Skin of body (tissue), 1 donor: ENCODE measurements at regions not wholly inside any gene's neighbourhood (a gene's known extent, or its start where the extent isn't known, plus 50 kb on each side); places are given as distances from the start of the nearest gene placed in this dataset.
"Not testable (repeated sequence)": the region's sequence is repeated elsewhere in the genome, so short reads cannot be mapped to it uniquely, and the experiment has no call there.

Source experiments
- DNase-seq: peaks from one replicate; lab custom pipeline; 2025; lab: John Stamatoyannopoulos, UW

DNA sequence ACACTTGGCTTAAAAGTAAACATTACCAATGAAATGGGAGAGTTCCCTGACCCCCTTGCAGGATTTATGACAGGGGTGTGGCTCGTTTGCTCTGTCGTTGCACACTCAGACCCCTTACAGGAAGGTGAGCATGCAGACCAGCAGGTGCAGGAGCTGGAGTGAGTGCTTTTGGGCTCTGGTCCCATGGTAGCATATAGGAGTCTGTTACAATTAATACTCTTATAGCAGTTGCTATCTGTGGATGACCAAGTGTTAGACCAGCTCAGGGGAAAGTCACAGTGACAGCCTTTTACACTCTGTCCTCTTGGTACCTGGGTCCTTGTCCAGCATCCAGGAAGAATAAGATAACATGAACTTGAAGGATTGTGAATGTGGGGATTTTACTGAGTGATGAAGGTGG lies 1177.5 kb downstream of the NSUN3 start:
- no peak for DNase-seq

DNA sequence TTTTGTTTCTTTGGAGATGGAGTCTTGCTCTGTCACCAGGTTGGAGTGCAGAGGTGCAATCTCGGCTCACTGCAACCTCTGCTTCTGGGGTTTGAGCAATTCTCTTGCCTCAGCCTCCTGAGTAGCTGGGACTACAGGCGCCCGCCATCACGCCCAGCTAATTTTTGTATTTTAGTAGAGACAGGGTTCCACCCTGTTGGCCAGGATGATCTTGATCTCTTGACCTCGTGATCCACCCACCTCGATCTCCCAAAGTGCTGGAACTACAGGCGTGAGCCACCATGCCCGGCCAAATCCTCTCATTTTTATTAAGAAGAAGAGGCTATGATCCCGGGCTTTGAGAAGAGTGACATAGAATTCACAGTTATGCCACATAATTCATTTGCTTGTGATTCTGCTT lies 1178.4 kb downstream of the NSUN3 start:
- not testable (repeated sequence) for DNase-seq

DNA sequence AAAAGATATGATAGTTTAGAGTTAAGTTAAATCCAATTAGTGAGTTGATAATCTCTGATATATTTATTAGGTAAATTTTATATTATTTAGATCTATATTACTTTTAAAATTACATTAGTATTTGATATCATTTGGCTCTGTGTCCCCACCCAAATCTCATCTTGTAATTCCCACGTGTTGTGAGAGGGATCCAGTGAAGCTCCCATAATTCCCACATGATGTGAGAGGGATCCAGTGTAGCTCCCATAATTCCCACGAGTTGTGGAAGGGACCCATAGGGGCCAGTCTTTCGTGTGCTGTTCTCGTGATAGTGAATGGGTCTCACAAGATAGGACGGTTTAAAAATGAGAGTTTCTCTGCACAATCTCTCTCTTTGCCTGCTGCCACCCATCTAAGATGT lies 1183.6 kb downstream of the NSUN3 start:
- DNase-seq = no peak

- DNase-seq = no peak
Observed at GRCh38 chr3:95254061-95254460, 1191.2 kb downstream of the NSUN3 start.

- no peak for DNase-seq
Observed at GRCh38 chr3:95254758-95255157, 1191.9 kb downstream of the NSUN3 start.

DNA sequence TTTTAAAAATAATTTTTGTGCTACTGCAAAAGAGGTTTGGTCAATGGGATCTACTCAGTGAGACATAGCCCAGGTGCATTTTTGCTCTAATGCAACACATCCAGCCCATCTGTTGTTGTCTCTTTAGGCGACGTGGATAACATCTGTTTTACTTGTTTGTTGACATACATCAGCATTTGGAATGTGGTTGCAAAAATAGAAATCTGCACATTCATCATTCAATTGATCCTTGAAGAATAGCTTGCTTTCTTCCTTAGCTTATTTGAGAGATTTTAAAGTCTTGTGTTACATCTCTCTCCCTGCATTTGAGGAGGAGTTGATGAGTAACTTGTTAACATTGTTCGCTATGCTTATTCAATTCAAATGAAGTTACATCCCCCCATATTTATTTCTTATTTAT lies 1202.3 kb downstream of the NSUN3 start:
- no peak for DNase-seq

- no peak for DNase-seq
Observed at GRCh38 chr3:95271395-95271794, 1208.5 kb downstream of the NSUN3 start.

DNA sequence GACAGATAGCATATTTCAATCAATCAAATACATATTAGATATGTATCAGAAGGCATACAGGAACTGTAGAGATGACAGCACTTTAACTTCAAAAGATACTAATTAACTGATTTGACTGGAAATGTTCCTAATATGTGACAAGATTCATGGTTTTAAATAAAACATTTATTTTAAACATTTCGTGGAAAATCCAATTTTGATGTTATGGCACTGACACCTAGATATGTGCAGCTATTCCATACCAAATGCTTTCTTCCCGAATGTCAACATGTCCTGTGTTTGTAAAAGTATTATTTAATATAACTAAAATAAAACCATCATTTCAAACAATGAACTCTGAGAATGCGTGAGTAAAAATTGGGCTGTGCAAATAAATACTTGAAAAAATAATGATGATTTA lies 1209.3 kb downstream of the NSUN3 start:
- no peak for DNase-seq

DNA sequence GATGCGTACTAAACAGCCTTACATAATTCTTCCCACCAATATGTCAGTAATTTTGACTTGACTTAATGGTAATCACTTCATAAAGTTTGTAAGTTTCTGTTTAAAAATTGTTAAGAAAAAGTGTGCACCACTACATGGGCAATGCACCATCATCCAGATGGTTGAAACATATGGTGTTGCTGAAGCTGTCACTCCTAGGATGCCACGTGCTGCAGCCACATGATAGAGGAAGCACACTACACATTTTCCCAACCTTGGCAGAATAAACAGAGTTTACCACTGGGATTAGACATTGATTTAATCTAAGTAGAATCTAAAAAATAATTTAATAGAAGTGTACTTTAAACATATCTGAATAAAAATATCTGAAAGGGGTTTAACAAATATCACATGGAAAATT lies 1209.9 kb downstream of the NSUN3 start:
- no peak for DNase-seq

GRCh38 chr3:95277613-95278012 lies 1214.8 kb downstream of the NSUN3 start:
- no peak for DNase-seq

DNA sequence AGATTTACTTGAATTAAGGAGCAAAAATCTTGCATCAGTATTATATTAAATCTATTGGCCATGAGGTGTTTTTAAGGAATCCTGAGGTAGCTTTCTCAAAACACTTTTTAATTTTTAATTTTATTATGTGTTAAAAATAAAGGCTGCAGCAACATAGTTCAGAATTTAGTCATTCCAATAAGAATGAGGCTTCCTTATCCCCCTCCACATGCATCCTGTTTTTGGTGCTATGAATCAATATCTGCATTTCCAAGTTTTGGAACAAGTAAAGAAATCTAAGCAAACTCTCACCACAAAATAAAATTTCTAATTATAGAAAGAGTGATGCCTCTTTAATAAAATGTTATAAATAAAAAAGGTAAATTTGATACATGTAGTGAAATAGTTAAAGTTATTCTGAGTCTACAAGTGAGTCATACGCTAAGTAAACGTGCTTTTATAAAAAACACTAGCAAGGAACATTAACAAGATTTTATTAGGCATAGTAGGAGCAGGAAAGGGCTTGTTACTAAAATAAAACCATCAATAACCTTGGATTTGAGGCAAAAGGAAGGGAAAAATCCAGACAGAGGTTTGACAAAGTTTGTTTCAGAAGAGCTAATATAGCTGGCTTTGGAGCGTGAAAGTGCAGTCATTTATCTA lies 1218.0 kb downstream of the NSUN3 start:
- DNase-seq = no peak

- DNase-seq = no peak
Observed at GRCh38 chr3:95289295-95289694, 1226.4 kb downstream of the NSUN3 start.

- DNase-seq = no peak
Observed at GRCh38 chr3:95297581-95297980, 1234.7 kb downstream of the NSUN3 start.

DNA sequence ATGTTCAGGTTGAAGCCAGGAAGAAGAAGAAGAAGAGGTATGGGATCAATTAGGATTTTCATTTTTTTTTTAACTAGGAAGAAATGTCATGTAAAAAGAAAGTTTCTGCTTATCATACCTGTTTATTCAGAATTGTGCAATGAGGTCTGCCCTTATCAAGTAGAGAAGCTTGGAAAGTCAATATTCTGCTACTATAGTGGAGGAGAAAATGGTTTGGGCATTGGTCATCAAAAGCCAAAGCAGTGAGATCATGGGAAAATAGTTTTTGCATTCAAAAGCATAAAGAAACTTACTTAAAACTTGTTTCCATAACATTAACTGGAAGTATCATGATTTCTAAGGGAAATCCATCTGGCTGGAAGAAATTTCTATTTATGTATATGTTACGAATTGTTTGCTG lies 1239.2 kb downstream of the NSUN3 start:
- DNase-seq = no peak

DNA sequence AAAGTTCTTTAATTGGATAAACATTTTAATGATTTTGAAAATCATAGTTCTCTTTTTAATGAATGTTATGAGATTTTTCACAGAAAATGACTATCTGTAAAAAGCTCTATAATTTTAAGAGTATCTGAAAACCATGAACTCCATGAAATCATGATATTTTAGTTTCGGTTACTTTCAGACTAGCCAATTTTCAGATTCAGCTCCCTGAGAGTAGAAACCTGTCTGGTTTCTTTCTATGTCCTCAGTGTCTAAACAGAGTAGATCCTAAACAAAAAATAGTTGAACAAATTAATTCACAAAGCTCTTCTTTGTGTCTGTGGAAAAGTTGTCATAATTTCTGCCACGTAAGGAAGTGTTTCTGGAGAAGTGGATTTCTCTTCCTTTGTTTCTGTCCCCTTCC lies 1247.7 kb downstream of the NSUN3 start:
- no peak for DNase-seq

DNA sequence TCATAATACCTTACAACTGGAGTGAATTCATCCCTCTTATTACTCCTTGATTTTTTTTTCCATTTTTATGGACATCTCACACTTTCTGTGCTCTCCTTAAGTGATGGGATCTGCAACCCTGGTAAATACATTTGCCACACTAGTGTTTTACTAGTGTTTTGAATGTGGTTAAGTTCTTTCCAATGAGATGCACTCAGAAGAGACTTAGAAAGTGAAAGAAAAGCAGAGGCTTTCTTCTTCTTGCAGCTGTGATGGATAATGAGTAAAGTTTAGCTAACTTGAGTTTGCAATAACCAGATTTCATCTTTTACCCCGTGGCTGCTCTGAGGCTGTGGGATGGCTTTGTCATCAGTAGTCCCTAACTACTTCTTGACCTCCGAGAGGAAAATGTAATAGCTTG lies 1248.4 kb downstream of the NSUN3 start:
- no peak for DNase-seq

DNA sequence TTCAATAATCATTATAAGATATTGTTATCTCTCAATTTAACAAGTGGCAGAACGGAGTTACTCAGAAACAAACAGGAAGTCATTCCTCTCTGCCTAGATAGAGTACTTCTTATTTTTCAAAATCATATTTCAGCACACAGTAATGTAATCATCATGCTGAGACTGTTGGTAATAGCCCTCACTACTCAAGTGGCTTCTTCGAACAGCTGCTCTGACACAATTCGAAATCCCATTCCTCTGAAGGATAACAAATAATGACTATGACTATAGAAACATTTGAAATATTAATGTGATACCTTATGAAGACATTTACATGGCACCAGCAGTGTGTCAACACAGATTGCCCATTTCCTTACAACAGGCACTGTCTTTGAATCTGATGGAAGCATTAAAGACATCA lies 1249.8 kb downstream of the NSUN3 start:
- no peak for DNase-seq

- DNase-seq = no peak
Observed at GRCh38 chr3:95319921-95320494, 1257.1 kb downstream of the NSUN3 start.

- no peak for DNase-seq
Observed at GRCh38 chr3:95327478-95327877, 1264.6 kb downstream of the NSUN3 start.

- no peak for DNase-seq
Observed at GRCh38 chr3:95333826-95334225, 1271.0 kb downstream of the NSUN3 start.

DNA sequence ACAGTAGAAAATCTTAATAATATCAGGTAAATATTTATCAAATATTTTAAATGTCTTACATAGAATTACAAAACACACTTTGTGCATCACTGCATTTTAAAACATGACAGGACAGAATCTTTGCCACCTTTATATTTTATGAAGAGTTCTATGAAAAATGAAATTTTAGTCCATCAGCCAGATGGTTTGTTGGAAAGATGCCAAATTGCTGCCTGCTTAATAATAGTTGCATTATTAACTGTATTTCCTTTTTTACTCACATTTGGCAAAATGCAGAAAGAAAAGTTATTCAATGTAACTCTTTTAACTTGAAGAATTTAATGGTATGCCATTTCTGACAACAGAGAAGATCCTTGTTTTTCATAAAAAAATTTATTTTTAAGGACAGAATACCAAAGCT lies 1271.6 kb downstream of the NSUN3 start:
- DNase-seq = no peak

DNA sequence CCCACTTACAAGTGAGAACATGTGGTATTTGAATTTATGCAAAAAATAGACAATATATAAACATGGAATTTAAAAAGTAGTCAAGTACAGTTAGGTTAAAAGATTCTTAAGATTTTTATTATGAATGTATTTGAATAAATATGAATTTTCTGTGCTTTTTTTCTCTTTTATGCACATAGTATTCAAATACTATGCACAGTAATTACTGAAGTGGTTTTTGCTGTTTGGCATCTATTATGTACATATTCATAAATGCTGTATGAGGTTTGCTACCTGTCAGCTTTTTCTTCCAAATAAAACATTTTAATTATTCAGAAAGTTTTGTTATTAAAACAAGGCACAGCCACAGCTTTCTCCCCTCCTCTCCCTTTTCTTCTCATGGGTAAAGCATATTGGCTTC lies 1272.7 kb downstream of the NSUN3 start:
- DNase-seq = no peak

DNA sequence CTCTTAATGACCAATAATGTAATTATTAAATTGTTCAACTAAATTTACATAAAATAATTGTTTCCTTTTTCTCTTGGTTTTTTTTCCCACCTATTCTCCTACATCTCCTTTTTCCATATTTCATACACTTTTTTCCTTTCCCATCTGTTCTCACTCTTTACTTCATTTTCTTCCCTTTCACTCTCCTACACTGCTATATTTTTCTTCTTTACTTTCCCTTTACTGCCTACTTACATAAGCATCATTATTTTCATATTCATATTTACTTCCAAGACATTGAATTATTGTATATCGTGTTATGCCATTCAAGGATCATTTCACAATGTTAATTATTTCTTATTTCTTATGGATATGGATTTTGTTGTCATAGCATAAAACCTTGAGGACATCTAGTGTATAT lies 1275.6 kb downstream of the NSUN3 start:
- no peak for DNase-seq

GRCh38 chr3:95341314-95341713 lies 1278.5 kb downstream of the NSUN3 start:
- DNase-seq = no peak
